Type B pancreatic cell (in vitro differentiated cells): ENCODE measurements at regions not wholly inside any gene's neighbourhood (a gene's known extent, or its start where the extent isn't known, plus 50 kb on each side); places are given as distances from the start of the nearest gene placed in this dataset.

Source experiments
- DNase-seq: peaks from one replicate; pipeline ENCODE4 v3.0.0; 2021; ENCODE audit warnings: mixed read lengths; ENCODE audit not compliant: unreplicated experiment; ENCODE audit errors: extremely low spot score
- H3K27ac Mint-ChIP-seq: 2 replicates; pipeline ENCODE4 v1.8.0; 2021; ENCODE audit warnings: mild to moderate bottlenecking, mixed read lengths
- H3K27me3 Mint-ChIP-seq: 2 replicates; pipeline ENCODE4 v1.8.0; 2021; ENCODE audit warnings: mixed read lengths
- H3K36me3 Mint-ChIP-seq: 2 replicates; pipeline ENCODE4 v1.8.0; 2021; ENCODE audit warnings: mixed read lengths
- H3K4me1 Mint-ChIP-seq: one replicate; pipeline ENCODE4 v1.8.0; 2021; ENCODE audit warnings: mixed read lengths; ENCODE audit not compliant: unreplicated experiment
- H3K4me3 Mint-ChIP-seq: 2 replicates; pipeline ENCODE4 v1.8.0; 2021; ENCODE audit warnings: mild to moderate bottlenecking, mixed read lengths
- H3K9me3 Mint-ChIP-seq: 2 replicates; pipeline ENCODE4 v1.8.0; 2021; ENCODE audit warnings: mixed read lengths
- TF ChIP-seq, protein P1 (sequence below): fragments of 200-600 bp; sonication (generic); conservative IDR thresholded peaks from 2 replicates; pipeline ENCODE4 v1.5.0; 2021; ENCODE audit warnings: antibody characterized with exemption, mild to moderate bottlenecking

DNA sequence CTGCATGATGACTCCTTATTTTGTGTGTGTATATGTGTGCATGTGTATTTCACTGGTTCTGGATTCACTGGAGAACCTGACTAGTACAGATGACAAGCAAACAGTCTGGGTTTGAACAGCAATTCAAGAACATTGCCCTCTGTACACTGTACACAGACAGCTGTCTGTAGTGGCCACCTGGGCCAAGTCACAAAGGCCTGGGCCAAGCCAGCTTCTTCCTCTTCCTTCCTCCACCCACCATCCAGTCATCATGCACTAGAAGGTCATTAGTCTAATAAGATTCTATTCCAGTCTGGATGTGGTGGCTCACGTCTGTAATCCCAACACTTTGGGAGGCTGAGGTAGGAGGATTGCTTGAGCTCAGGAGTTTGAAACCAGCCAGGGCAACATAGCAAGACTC lies 155.9 kb downstream of the ELAVL4 start:
- DNase-seq = no peak
- no peak overlapping the region for H3K27ac Mint-ChIP-seq
- H3K9me3 Mint-ChIP-seq = no peaks in the 10 kb centered on the region
- H3K27me3 Mint-ChIP-seq = no peaks in the 10 kb centered on the region
- no peaks in the 10 kb centered on the region for H3K36me3 Mint-ChIP-seq
- no peaks in the 10 kb centered on the region for H3K4me1 Mint-ChIP-seq
- TF ChIP-seq, protein P1, sequence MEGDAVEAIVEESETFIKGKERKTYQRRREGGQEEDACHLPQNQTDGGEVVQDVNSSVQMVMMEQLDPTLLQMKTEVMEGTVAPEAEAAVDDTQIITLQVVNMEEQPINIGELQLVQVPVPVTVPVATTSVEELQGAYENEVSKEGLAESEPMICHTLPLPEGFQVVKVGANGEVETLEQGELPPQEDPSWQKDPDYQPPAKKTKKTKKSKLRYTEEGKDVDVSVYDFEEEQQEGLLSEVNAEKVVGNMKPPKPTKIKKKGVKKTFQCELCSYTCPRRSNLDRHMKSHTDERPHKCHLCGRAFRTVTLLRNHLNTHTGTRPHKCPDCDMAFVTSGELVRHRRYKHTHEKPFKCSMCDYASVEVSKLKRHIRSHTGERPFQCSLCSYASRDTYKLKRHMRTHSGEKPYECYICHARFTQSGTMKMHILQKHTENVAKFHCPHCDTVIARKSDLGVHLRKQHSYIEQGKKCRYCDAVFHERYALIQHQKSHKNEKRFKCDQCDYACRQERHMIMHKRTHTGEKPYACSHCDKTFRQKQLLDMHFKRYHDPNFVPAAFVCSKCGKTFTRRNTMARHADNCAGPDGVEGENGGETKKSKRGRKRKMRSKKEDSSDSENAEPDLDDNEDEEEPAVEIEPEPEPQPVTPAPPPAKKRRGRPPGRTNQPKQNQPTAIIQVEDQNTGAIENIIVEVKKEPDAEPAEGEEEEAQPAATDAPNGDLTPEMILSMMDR = no peak
- H3K4me3 Mint-ChIP-seq = no peak overlapping the region

DNA sequence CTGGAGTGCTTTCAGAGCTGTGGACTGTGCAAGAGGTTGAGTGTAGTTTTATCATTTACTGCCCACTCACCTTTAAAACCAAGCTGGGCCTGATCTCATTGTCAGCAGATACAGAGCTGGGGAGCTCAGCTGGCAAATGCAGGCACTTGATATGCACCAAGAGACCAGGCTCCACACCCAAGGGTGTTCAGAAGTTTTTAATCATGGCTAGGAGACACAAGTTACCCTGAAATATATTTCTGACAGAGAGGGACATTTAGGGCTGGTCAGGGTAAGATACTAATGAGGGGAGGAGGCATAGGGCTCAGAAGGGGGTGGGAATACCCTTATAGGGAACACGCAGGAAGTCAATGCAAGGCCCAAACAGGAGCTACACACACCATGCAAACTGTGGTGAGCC lies 153.7 kb downstream of the ELAVL4 start:
- peaks cover 10% of the 10 kb centered on the region for H3K27me3 Mint-ChIP-seq
- no peak for DNase-seq
- no peak overlapping the region for H3K4me3 Mint-ChIP-seq
- no peak overlapping the region for H3K27ac Mint-ChIP-seq
- H3K9me3 Mint-ChIP-seq = no peaks in the 10 kb centered on the region
- TF ChIP-seq, protein P1 = no peak
- no peaks in the 10 kb centered on the region for H3K4me1 Mint-ChIP-seq
- no peaks in the 10 kb centered on the region for H3K36me3 Mint-ChIP-seq

DNA sequence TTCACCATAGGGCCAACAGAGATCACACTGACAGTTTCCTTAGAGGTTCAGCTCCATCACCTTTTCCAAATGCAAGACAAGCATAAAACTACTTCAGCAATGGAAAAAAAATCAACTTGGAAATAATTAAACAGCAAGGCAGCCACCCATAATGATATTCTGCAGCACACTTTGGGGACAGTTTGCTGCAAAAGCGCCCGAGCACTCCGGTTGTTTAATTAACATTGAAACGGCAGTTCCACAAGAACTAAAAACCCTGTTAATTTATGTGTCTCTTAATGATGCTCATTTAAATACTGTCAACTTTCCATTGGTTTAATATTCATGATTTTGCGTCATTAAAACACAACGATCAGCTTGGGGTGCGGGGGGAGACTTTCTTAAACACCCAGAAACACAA lies 153.2 kb downstream of the ELAVL4 start:
- Mint-ChIP-seq H3K9me3 (no peaks in the 10 kb centered on the region), H3K4me3 (no peak overlapping the region), H3K4me1 (no peaks in the 10 kb centered on the region), H3K36me3 (no peaks in the 10 kb centered on the region), H3K27ac (no peak overlapping the region), H3K27me3 (peaks cover 11% of the 10 kb centered on the region)
- DNase-seq = no peak
- TF ChIP-seq, protein P1 = no peak

DNA sequence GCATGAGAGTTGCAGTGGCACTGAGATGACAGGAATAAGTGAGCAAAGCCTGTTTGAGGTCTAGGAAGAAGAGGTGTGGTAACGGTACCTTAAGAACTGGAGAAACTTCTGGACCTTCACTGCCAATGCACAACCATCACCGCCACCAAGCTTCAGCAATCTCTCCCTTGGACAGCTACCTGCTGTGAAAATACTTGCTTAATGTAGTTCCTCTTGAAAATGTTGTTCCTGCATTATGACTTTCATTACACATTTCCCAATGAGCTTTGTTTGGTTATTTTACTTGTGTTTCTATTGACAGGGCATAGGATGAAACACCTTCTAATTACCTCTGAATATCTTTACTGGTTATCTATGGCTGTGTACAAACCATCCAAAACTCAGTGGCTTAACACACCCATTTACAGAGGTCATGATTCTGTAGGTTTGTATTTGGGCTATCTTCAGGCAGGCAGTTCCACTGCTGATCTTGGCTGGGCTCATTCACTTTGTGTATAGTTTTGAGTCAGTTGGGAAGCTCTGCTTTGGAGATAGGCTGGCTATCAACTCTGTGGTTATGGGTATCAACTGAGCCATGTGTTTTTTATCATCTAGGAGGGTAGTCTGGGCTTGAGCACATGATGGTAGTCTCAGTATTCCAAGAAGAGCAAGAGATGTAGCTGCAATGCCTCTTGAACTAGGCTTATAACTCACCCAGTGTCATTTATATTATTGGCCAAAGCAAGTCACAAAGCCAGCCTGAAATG lies 149.4 kb downstream of the ELAVL4 start:
- Mint-ChIP-seq H3K4me3 (no peak overlapping the region), H3K36me3 (no peaks in the 10 kb centered on the region), H3K4me1 (no peaks in the 10 kb centered on the region), H3K27ac (no peak overlapping the region), H3K27me3 (peaks cover 15% of the 10 kb centered on the region), H3K9me3 (no peaks in the 10 kb centered on the region)
- no peak for DNase-seq
- TF ChIP-seq, protein P1 = no peak

DNA sequence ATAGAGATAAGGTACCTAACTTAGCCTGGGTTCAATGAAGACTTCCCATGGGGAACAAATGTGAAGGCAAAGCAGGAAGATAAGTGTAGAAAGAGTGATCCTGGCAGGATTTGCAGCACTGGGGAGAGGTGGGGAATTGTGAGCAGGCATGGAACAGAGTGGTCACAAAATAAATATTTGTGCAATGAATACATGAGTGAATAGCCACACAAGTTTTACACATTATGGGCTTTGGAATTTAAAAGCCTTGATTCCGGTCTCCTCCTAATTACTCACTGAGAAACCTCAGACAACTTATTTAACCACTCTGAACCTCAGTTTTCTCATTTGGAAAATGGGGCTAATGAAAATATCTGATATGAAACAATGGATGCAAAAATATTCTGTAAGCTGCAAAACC lies 148.3 kb downstream of the ELAVL4 start:
- Mint-ChIP-seq H3K27me3 (peaks cover 17% of the 10 kb centered on the region), H3K9me3 (no peaks in the 10 kb centered on the region), H3K4me1 (no peaks in the 10 kb centered on the region), H3K27ac (no peak overlapping the region), H3K4me3 (no peak overlapping the region), H3K36me3 (no peaks in the 10 kb centered on the region)
- no peak for DNase-seq
- TF ChIP-seq, protein P1 = no peak
